H1 (cell line): ENCODE measurements at regions not wholly inside any gene's neighbourhood (a gene's known extent, or its start where the extent isn't known, plus 50 kb on each side); places are given as distances from the start of the nearest gene placed in this dataset.

Source experiments
- CTCF ChIA-PET: fragments of 300-600 bp; sonication (Branson Sonifier 250); formaldehyde crosslinking; loops from one replicate; lab custom pipeline; 2021; ENCODE audit not compliant: partially characterized antibody; lab: Charles Lee
- POLR2A ChIA-PET: fragments of 300-600 bp; sonication (Branson Sonifier 250); formaldehyde crosslinking; loops from one replicate; lab custom pipeline; 2021; ENCODE audit warnings: inconsistent platforms; ENCODE audit not compliant: partially characterized antibody; lab: Charles Lee
- DNase-seq, 2 experiments: peaks; one replicate each; pipeline versions ENCODE4 v3.0.0 to v3.0.0-alpha.2; 2010 to 2022; ENCODE audit warnings: low spot score in 2 of 2, low read depth in 1 of 2, mixed read lengths in 1 of 2
- FAIRE-seq: peaks from 2 replicates; lab custom pipeline; 2011; peaks lifted over from hg19 to GRCh38; lab: Jason Lieb, UNC
- H2AFZ ChIP-seq: 2 replicates; pipeline ENCODE4 v1.8.1; 2012; ENCODE audit warnings: low read length, inconsistent platforms
- H2AK5ac ChIP-seq: 2 replicates; pipeline ENCODE4 v1.6.1; 2013; ENCODE audit warnings: low read depth, low read length
- H2BK120ac ChIP-seq: replicated peaks from 2 replicates; pipeline ENCODE3; 2013; ENCODE audit warnings: low read depth, low read length, inconsistent platforms
- H2BK12ac ChIP-seq: 2 replicates; pipeline ENCODE4 v1.6.1; 2013; ENCODE audit warnings: low read depth, low read length
- H2BK15ac ChIP-seq: 2 replicates; pipeline ENCODE4 v1.6.1; 2013; ENCODE audit warnings: low read length
- H2BK20ac ChIP-seq: 2 replicates; pipeline ENCODE4 v1.6.1; 2013; ENCODE audit warnings: low read length
- H2BK5ac ChIP-seq: 2 replicates; pipeline ENCODE4 v1.6.1; 2013; ENCODE audit warnings: low read depth, low read length
- H3K14ac ChIP-seq: 2 replicates; pipeline ENCODE4 v1.6.1; 2013; ENCODE audit warnings: inconsistent platforms; ENCODE audit not compliant: insufficient read length
- H3K18ac ChIP-seq: 2 replicates; pipeline ENCODE4 v1.6.1; 2013; ENCODE audit warnings: low read length; ENCODE audit errors: extremely low read depth
- H3K23ac ChIP-seq: 2 replicates; pipeline ENCODE4 v1.6.1; 2013; ENCODE audit warnings: inconsistent platforms; ENCODE audit not compliant: insufficient read length
- H3K23me2 ChIP-seq: 2 replicates; pipeline ENCODE4 v1.6.1; 2013; ENCODE audit warnings: low read depth, low read length
- H3K27ac ChIP-seq: 2 replicates; pipeline ENCODE4 v1.6.1; 2011; ENCODE audit warnings: low read depth, low read length, inconsistent platforms
- H3K27me3 ChIP-seq, 4 experiments: replicated peaks in 1 of 4; 1 replicate in 1 of 4; 2 replicates in 3 of 4; pipeline versions ENCODE4 v1.6.1 to v1.8.1; 2011 to 2013; ENCODE audit warnings: low read length in 3 of 4, mild to moderate bottlenecking in 3 of 4, inconsistent platforms in 2 of 4, mixed read lengths in 2 of 4, moderate library complexity in 1 of 4; ENCODE audit not compliant: control insufficient read depth in 3 of 4, insufficient read depth in 3 of 4; ENCODE audit errors: extremely low read depth in 1 of 4
- H3K36me3 ChIP-seq, 4 experiments: 2 replicates each; pipeline versions ENCODE4 v1.6.1 to v1.8.1; 2011 to 2013; ENCODE audit warnings: mild to moderate bottlenecking in 4 of 4, low read length in 3 of 4, moderate library complexity in 2 of 4, control low read depth in 1 of 4, inconsistent platforms in 1 of 4; ENCODE audit not compliant: insufficient read depth in 4 of 4, control insufficient read depth in 2 of 4
- H3K4ac ChIP-seq: replicated peaks from 2 replicates; pipeline ENCODE3; 2013; ENCODE audit warnings: low read length, low read depth, mixed read lengths, inconsistent platforms; ENCODE audit not compliant: insufficient read length
- H3K4me1 ChIP-seq, 4 experiments: replicated peaks in 1 of 4; 1 replicate in 1 of 4; 2 replicates in 3 of 4; pipeline versions ENCODE4 v1.6.1 to v1.8.1; 2011 to 2013; ENCODE audit warnings: low read length in 3 of 4, inconsistent platforms in 2 of 4, mixed read lengths in 1 of 4; ENCODE audit not compliant: insufficient read depth in 4 of 4, control insufficient read depth in 3 of 4
- H3K4me2 ChIP-seq, 2 experiments: 2 replicates each; pipeline versions ENCODE4 v1.6.1 to v1.8.1; 2011 to 2013; ENCODE audit warnings: low read depth in 2 of 2, low read length in 2 of 2, control low read depth in 1 of 2, inconsistent platforms in 1 of 2, mild to moderate bottlenecking in 1 of 2; ENCODE audit not compliant: insufficient read depth in 1 of 2
- H3K4me3 ChIP-seq, 4 experiments: fragments of 200-600, 300-600 bp in 1 of 4; sonication (generic), shearing (Covaris generic), sonication (Bioruptor Twin) in 1 of 4; 2 replicates each; pipeline versions ENCODE4 v1.5.1 to v1.8.1; 2011 to 2016; ENCODE audit warnings: low read length in 4 of 4, low read depth in 3 of 4, control low read depth in 2 of 4, inconsistent platforms in 2 of 4, mild to moderate bottlenecking in 2 of 4, mixed read lengths in 1 of 4, moderate library complexity in 1 of 4; ENCODE audit not compliant: insufficient read depth in 2 of 4; ENCODE audit errors: extremely low read depth in 1 of 4
- H3K56ac ChIP-seq: replicated peaks from 2 replicates; pipeline ENCODE3; 2013; ENCODE audit warnings: low read depth, mild to moderate bottlenecking, mixed read lengths, low read length, inconsistent platforms; ENCODE audit not compliant: insufficient read length
- H3K79me1 ChIP-seq: 2 replicates; pipeline ENCODE4 v1.6.1; 2013; ENCODE audit warnings: low read depth, low read length, control low read depth
- H3K79me2 ChIP-seq, 2 experiments: 2 replicates each; pipeline versions ENCODE4 v1.6.1 to v1.8.1; 2012 to 2013; ENCODE audit warnings: low read length in 2 of 2, mild to moderate bottlenecking in 2 of 2, inconsistent platforms in 1 of 2; ENCODE audit not compliant: insufficient read depth in 2 of 2, control insufficient read depth in 1 of 2
- H3K9ac ChIP-seq, 4 experiments: replicated peaks in 1 of 4; 1 replicate in 1 of 4; 2 replicates in 3 of 4; pipeline versions ENCODE4 v1.6.1 to v1.8.1; 2011 to 2013; ENCODE audit warnings: low read depth in 3 of 4, low read length in 3 of 4, control low read depth in 2 of 4, mild to moderate bottlenecking in 2 of 4, moderate library complexity in 2 of 4, inconsistent platforms in 1 of 4; ENCODE audit errors: extremely low read depth in 1 of 4
- H3K9me3 ChIP-seq, 2 experiments: 2 replicates each; pipeline versions ENCODE4 v1.6.1 to v1.8.1; 2012 to 2013; ENCODE audit warnings: mild to moderate bottlenecking in 2 of 2, moderate library complexity in 2 of 2, control low read depth in 1 of 2, inconsistent platforms in 1 of 2, low read depth in 1 of 2, low read length in 1 of 2, mixed read lengths in 1 of 2; ENCODE audit not compliant: insufficient read depth in 2 of 2
- H4K20me1 ChIP-seq, 2 experiments: replicated peaks in 1 of 2; 2 replicates each; pipeline versions ENCODE3 to v1.8.1; 2011 to 2013; ENCODE audit warnings: inconsistent platforms in 2 of 2, low read length in 2 of 2, mild to moderate bottlenecking in 1 of 2; ENCODE audit not compliant: insufficient read depth in 2 of 2, control insufficient read depth in 1 of 2
- H4K5ac ChIP-seq: 2 replicates; pipeline ENCODE4 v1.6.1; 2013; ENCODE audit warnings: low read length, low read depth, mixed read lengths, inconsistent platforms; ENCODE audit not compliant: insufficient read length
- H4K8ac ChIP-seq: 2 replicates; pipeline ENCODE4 v1.8.0; 2013; ENCODE audit warnings: mild to moderate bottlenecking, moderate library complexity, low read length, inconsistent platforms; ENCODE audit not compliant: insufficient read depth; ENCODE audit errors: extremely low read depth
- H4K91ac ChIP-seq: replicated peaks from 2 replicates; pipeline ENCODE3; 2013; ENCODE audit warnings: low read length, mixed read lengths, inconsistent platforms; ENCODE audit not compliant: insufficient read length
- JUN ChIP-seq: IDR thresholded peaks from 2 replicates; pipeline ENCODE4 v1.6.1; 2011; ENCODE audit warnings: low read depth, mild to moderate bottlenecking, improper control_type of control experiment, low read length
- NANOG ChIP-seq: IDR thresholded peaks from 2 replicates; pipeline ENCODE4 v1.6.1; 2011; ENCODE audit warnings: low read length, low read depth, mild to moderate bottlenecking, inconsistent platforms; ENCODE audit not compliant: insufficient read depth, poor library complexity, severe bottlenecking
- POLR2AphosphoS5 ChIP-seq: IDR thresholded peaks from 2 replicates; pipeline ENCODE4 v1.6.1; 2011; ENCODE audit warnings: low read depth, low read length
- RAD21 ChIP-seq, 2 experiments: IDR thresholded peaks in 1 of 2; conservative IDR thresholded peaks in 1 of 2; 2 replicates each; pipeline ENCODE4 v1.6.1; 2011; ENCODE audit warnings: low read depth in 2 of 2, low read length in 2 of 2, improper control_type of control experiment in 1 of 2, inconsistent platforms in 1 of 2, mild to moderate bottlenecking in 1 of 2, moderate library complexity in 1 of 2
- RNF2 ChIP-seq: fragments of 200-900, 300-1000 bp; sonication (generic); IDR thresholded peaks from 2 replicates; pipeline ENCODE4 v1.7.1; 2016; ENCODE audit warnings: borderline replicate concordance, low read depth, mild to moderate bottlenecking, antibody characterized with exemption, low read length; ENCODE audit not compliant: poor library complexity, severe bottlenecking; ENCODE audit errors: missing control alignments
- SP2 ChIP-seq: IDR thresholded peaks from 2 replicates; pipeline ENCODE4 v1.6.1; 2012; ENCODE audit warnings: mild to moderate bottlenecking, low read length, inconsistent platforms
- WGBS, 2 experiments: shearing (Covaris generic) in 1 of 2; methylation state at CpG; one replicate each; pipeline versions ENCODE4 v1.1.6 to v1.1.7; 2013 to 2015; ENCODE audit warnings: low lambda C conversion rate in 2 of 2, mixed read lengths in 2 of 2, inconsistent platforms in 1 of 2, low coverage in 1 of 2, missing lambda C conversion rate in 1 of 2; ENCODE audit not compliant: insufficient replicate concordance in 2 of 2, insufficient coverage in 1 of 2, insufficient read length in 1 of 2; ENCODE audit errors: extremely low coverage in 1 of 2, missing lambda C conversion rate in 1 of 2; 5-methylcytosine and 5-hydroxymethylcytosine counted together

DNA sequence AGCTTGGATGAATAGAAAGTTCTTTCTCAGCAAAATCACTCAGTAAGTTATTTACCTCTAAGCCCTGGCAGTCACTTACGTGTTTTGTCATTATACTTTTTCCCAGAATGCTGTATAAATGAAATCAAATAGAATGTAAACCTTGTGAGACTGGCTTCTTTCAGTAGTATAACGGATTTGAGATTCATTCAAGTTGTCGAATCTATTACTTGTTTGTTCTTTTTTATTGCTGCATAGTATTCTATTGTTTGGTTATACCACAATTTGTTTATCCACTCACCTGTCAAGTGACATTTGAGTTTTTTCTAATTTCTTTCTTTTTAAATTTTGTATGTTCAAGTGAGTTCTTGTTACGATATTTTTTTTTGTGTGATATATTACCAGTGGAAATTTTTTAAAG is 381.6 kb downstream of the EDEM1 start:
- no peak overlapping the region for H2AFZ ChIP-seq

More for the DNA sequence above, 381.6 kb downstream of the EDEM1 start:
- Histone ChIP-seq H3K4me3 (no peak overlapping the region), H3K36me3 (no peaks in the 10 kb centered on the region), H2BK20ac (no peak overlapping the region), H3K27ac (no peak overlapping the region), H3K4ac (no peak overlapping the region), H3K79me2 (no peaks in the 10 kb centered on the region), H2BK5ac (no peak overlapping the region), H3K23me2 (no peaks in the 10 kb centered on the region), H3K56ac (no peak overlapping the region), H3K79me1 (no peaks in the 10 kb centered on the region), H3K4me2 (no peak overlapping the region), H3K27me3 (no peaks in the 10 kb centered on the region)
- TF ChIP-seq POLR2AphosphoS5 (no peak), JUN (no peak), SP2 (no peak), NANOG (no peak), RNF2 (no peak), RAD21 (IDR thresholded peaks at IDR 0.05 in 1 of 2, conservative IDR thresholded peaks at IDR 0.05 in 1 of 2; ENCODE audit: low read depth in 2 of 2, low read length in 2 of 2) (no peak)
- TF ChIP-seq, all 59 proteins: peak for 0
- Histone ChIP-seq H2BK15ac (no peak overlapping the region), H3K9ac (no peak overlapping the region), H4K91ac (no peak overlapping the region), H3K18ac (no peak overlapping the region), H3K9me3 (no peaks in the 10 kb centered on the region), H4K5ac (no peak overlapping the region), H2AK5ac (no peak overlapping the region), H3K23ac (no peak overlapping the region), H2BK120ac (no peak overlapping the region), H3K4me1 (no peaks in the 10 kb centered on the region), H4K20me1 (no peaks in the 10 kb centered on the region), H3K14ac (no peak overlapping the region), H2BK12ac (no peak overlapping the region), H4K8ac (no peak overlapping the region)
- POLR2A ChIA-PET: no interaction called here
- CTCF ChIA-PET: interaction anchor here (3.5 kb wide), 1 partner anchor 9 kb away, joined by 14 read pairs; no protein-coding TSS in a partner anchor
- DNase-seq: no peak
- WGBS, 2 experiments: 94% methylated on average over 4 of the region's 4 CpGs; no CpG with 5 or more reads in 1 of the 2 experiments
- no peak for FAIRE-seq
